ENCODE measurements at regions not wholly inside any gene's neighbourhood (a gene's known extent, or its start where the extent isn't known, plus 50 kb on each side); places are given as distances from the start of the nearest gene placed in this dataset.

GRCh38 chr7:27025270-27025669 is 70.5 kb downstream of the HOXA1 start:
- no TSS peak for BruUV-seq (replicated peaks)
- Histone ChIP-seq H3K79me2 (ENCODE audit: control insufficient read depth, insufficient read depth, low read length) (no peaks in the 10 kb centered on the region), H3K9me3 (replicated peaks; ENCODE audit: control insufficient read depth, insufficient read depth, low read depth, low read length) (no peaks in the 10 kb centered on the region), H3K9me1 (ENCODE audit: control insufficient read depth, insufficient read depth, low read length) (no peaks in the 10 kb centered on the region), H3K27ac (ENCODE audit: extremely low read depth, low read depth, low read length) (no peak overlapping the region), H4K20me1 (replicated peaks; ENCODE audit: control insufficient read depth, insufficient read depth, low read length) (no peaks in the 10 kb centered on the region), H3K36me3 (ENCODE audit: control insufficient read depth, insufficient read depth, low read length) (no peaks in the 10 kb centered on the region), H3K9ac (ENCODE audit: insufficient read depth in 1 of 2, low read depth in 2 of 2, low read length in 2 of 2) (no peak overlapping the region), H2AFZ (ENCODE audit: low read depth, low read length) (no peak overlapping the region), H3K4me1 (replicated peaks in 1 of 2; ENCODE audit: control insufficient read depth in 2 of 2, insufficient read depth in 2 of 2, low read length in 2 of 2) (no peaks in the 10 kb centered on the region), H3K4me2 (ENCODE audit: insufficient read depth, low read length) (no peak overlapping the region), H3K27me3 (ENCODE audit: control insufficient read depth in 2 of 2, insufficient read depth in 2 of 2, low read length in 2 of 2) (peaks cover 7 to 12% of the 10 kb centered on the region in 2 experiments), H3K4me3 (no peak overlapping the region)
- FAIRE-seq (no peak), DNase-seq (ENCODE audit: extremely low read depth in 1 of 4, low spot score in 3 of 4) (no peak), ATAC-seq (no peak)
- in situ Hi-C loops (cut with MboI) (no loop called here), intact Hi-C loops (cut with micrococcal nuclease) (no loop called here)
- POLR2A ChIA-PET = no interaction called here
- under 1% methylated on average over 7 of the region's 8 CpGs for WGBS (ENCODE audit: insufficient coverage, low coverage, missing lambda C conversion rate)
- CTCF ChIA-PET (ENCODE audit: low intra/inter-chr PET ratio) = no interaction called here
- TF ChIP-seq LCOR (CRISPR knock-in tag; IDR thresholded peaks at IDR 0.05) (no peak), GTF3C2 (IDR thresholded peaks at IDR 0.05; ENCODE audit: borderline replicate concordance, extremely low read depth, insufficient read length) (no peak), ZNF124 (CRISPR knock-in tag; IDR thresholded peaks at IDR 0.05) (no peak), ETV1 (tag; conservative IDR thresholded peaks at IDR 0.05; ENCODE audit: low read depth) (no peak), ZEB2 (IDR thresholded peaks at IDR 0.05) (no peak), ERF (CRISPR knock-in tag; IDR thresholded peaks at IDR 0.05) (no peak), CHCHD3 (CRISPR knock-in tag; IDR thresholded peaks at IDR 0.05) (no peak), MITF (IDR thresholded peaks at IDR 0.05) (no peak), SMC3 (conservative IDR thresholded peaks at IDR 0.05; ENCODE audit: insufficient read depth, low read depth, low read length) (no peak)

All from K562 (cell line).